ENCODE measurements at regions not wholly inside any gene's neighbourhood (a gene's known extent, or its start where the extent isn't known, plus 50 kb on each side); places are given as distances from the start of the nearest gene placed in this dataset.

- Histone ChIP-seq H3K4me2 (ENCODE audit: low read length) (no peak overlapping the region), H3F3A (ENCODE audit: control insufficient read depth, insufficient read depth) (no peaks in the 10 kb centered on the region), H3K36me3 (ENCODE audit: control insufficient read depth, low read length) (no peaks in the 10 kb centered on the region), H3K27ac (ENCODE audit: low read depth, low read length) (no peak overlapping the region), H3K4me1 (ENCODE audit: control insufficient read depth, low read length) (no peaks in the 10 kb centered on the region), H3K4me3 (ENCODE audit: low read length) (no peak overlapping the region), H3K9me2 (replicated peaks; ENCODE audit: control insufficient read depth, low read length) (no peaks in the 10 kb centered on the region), H3K79me2 (ENCODE audit: control insufficient read depth, low read length) (no peaks in the 10 kb centered on the region), H3K9me3 (ENCODE audit: control insufficient read depth, insufficient read depth, low read length) (peaks cover 3% of the 10 kb centered on the region; the same call in 1 of the 2 replicates), H4K20me1 (ENCODE audit: control insufficient read depth, insufficient read depth, low read depth, low read length) (no peaks in the 10 kb centered on the region), H3K27me3 (ENCODE audit: control insufficient read depth, low read length) (peaks cover 2% of the 10 kb centered on the region; the same call in 1 of the 2 replicates)
- TF ChIP-seq EZH2phosphoT487 (IDR thresholded peaks at IDR 0.05; ENCODE audit: borderline replicate concordance, low read length) (no peak), CTCF (IDR thresholded peaks at IDR 0.05; ENCODE audit: low read depth, low read length, poor library complexity, severe bottlenecking) (no peak)
These were observed 180.8 kb downstream of the HSD17B3 start for GRCh38 chr9:96121136-96121535.

- Histone ChIP-seq H3K4me2 (ENCODE audit: low read length) (no peak overlapping the region), H3K79me2 (ENCODE audit: control insufficient read depth, low read length) (no peaks in the 10 kb centered on the region), H3K27me3 (ENCODE audit: control insufficient read depth, low read length) (peaks cover 2% of the 10 kb centered on the region; the same call in 1 of the 2 replicates), H4K20me1 (ENCODE audit: control insufficient read depth, insufficient read depth, low read depth, low read length) (no peaks in the 10 kb centered on the region), H3F3A (ENCODE audit: control insufficient read depth, insufficient read depth) (no peaks in the 10 kb centered on the region), H3K27ac (ENCODE audit: low read depth, low read length) (no peak overlapping the region), H3K4me3 (ENCODE audit: low read length) (no peak overlapping the region), H3K36me3 (ENCODE audit: control insufficient read depth, low read length) (no peaks in the 10 kb centered on the region), H3K9me2 (replicated peaks; ENCODE audit: control insufficient read depth, low read length) (no peaks in the 10 kb centered on the region), H3K4me1 (ENCODE audit: control insufficient read depth, low read length) (no peaks in the 10 kb centered on the region), H3K9me3 (ENCODE audit: control insufficient read depth, insufficient read depth, low read length) (peaks cover 3% of the 10 kb centered on the region; the same call in 1 of the 2 replicates)
- no peak for TF ChIP-seq CTCF (IDR thresholded peaks at IDR 0.05; ENCODE audit: low read depth, low read length, poor library complexity, severe bottlenecking)
- no peak for TF ChIP-seq EZH2phosphoT487 (IDR thresholded peaks at IDR 0.05; ENCODE audit: borderline replicate concordance, low read length)
These were observed 184.4 kb downstream of the HSD17B3 start for GRCh38 chr9:96117398-96118080.

- TF ChIP-seq CTCF (IDR thresholded peaks at IDR 0.05; ENCODE audit: low read depth, low read length, poor library complexity, severe bottlenecking) = no peak
- TF ChIP-seq EZH2phosphoT487 (IDR thresholded peaks at IDR 0.05; ENCODE audit: borderline replicate concordance, low read length) = no peak
- Histone ChIP-seq H3K27me3 (ENCODE audit: control insufficient read depth, low read length) (peaks cover 2% of the 10 kb centered on the region; the same call in 1 of the 2 replicates), H3K4me1 (ENCODE audit: control insufficient read depth, low read length) (no peaks in the 10 kb centered on the region), H3K79me2 (ENCODE audit: control insufficient read depth, low read length) (no peaks in the 10 kb centered on the region), H4K20me1 (ENCODE audit: control insufficient read depth, insufficient read depth, low read depth, low read length) (no peaks in the 10 kb centered on the region), H3K4me3 (ENCODE audit: low read length) (no peak overlapping the region), H3K36me3 (ENCODE audit: control insufficient read depth, low read length) (no peaks in the 10 kb centered on the region), H3K4me2 (ENCODE audit: low read length) (no peak overlapping the region), H3K9me2 (replicated peaks; ENCODE audit: control insufficient read depth, low read length) (no peaks in the 10 kb centered on the region), H3K27ac (ENCODE audit: low read depth, low read length) (no peak overlapping the region), H3K9me3 (ENCODE audit: control insufficient read depth, insufficient read depth, low read length) (peaks cover 3% of the 10 kb centered on the region; the same call in 1 of the 2 replicates), H3F3A (ENCODE audit: control insufficient read depth, insufficient read depth) (no peaks in the 10 kb centered on the region)
These were observed 185.5 kb downstream of the HSD17B3 start for GRCh38 chr9:96116275-96117064.

All from DOHH2 (cell line).